ENCODE measurements at regions not wholly inside any gene's neighbourhood (a gene's known extent, or its start where the extent isn't known, plus 50 kb on each side); places are given as distances from the start of the nearest gene placed in this dataset.
"Not testable (repeated sequence)": the region's sequence is repeated elsewhere in the genome, so short reads cannot be mapped to it uniquely, and the experiment has no call there.

GRCh38 chr10:33952692-33953360, 618.4 kb upstream of the NRP1 start:
- no peak for DNase-seq

- DNase-seq = no peak
Measured at GRCh38 chr10:33950206-33950605, 615.7 kb upstream of the NRP1 start.

- DNase-seq = no peak
Measured at GRCh38 chr10:33947544-33947943, 613.1 kb upstream of the NRP1 start.

DNA sequence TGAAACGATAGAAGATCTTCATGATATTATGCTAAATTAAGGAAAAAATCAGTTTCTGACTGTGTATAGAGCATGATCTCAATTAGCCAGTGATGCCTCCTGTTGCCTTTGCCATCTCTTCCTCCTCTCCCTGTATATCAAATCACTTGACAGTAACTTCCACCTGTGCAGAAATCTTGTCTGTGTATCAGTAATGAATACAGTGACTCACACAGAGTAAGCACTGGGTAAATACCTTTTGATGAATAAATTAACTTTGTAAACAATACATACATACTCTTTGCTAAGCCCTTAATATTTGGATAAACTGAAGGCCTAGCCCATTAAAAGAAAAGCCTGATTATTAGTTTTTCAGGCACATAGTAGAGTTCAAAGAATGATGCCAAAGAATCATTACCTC, 610.6 kb upstream of the NRP1 start:
- no peak for DNase-seq

- DNase-seq = no peak
Measured at GRCh38 chr10:33942508-33942907, 608.0 kb upstream of the NRP1 start.

- no peak for DNase-seq
Measured at GRCh38 chr10:33939892-33940291, 605.4 kb upstream of the NRP1 start.

DNA sequence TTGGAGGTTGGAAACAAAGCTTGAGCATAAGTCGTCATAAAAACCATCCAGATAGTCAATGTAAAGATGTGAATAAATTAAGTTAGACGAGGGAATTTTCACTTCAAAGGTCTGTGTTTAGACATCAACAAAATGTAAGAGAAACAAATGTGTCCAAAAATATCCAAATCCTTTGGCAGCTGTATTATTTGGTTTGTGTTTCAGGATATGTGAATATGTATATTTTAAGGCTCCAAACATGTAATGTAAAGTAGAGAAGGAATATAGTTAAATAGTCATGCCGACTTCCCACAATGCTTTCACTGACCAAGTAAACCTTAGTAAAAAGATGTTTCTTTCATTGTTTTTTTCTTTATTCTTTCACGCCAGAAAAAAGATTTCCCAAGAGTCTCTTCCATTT, 604.9 kb upstream of the NRP1 start:
- DNase-seq = no peak

- no peak for DNase-seq
Measured at GRCh38 chr10:33938001-33938400, 603.5 kb upstream of the NRP1 start.

DNA sequence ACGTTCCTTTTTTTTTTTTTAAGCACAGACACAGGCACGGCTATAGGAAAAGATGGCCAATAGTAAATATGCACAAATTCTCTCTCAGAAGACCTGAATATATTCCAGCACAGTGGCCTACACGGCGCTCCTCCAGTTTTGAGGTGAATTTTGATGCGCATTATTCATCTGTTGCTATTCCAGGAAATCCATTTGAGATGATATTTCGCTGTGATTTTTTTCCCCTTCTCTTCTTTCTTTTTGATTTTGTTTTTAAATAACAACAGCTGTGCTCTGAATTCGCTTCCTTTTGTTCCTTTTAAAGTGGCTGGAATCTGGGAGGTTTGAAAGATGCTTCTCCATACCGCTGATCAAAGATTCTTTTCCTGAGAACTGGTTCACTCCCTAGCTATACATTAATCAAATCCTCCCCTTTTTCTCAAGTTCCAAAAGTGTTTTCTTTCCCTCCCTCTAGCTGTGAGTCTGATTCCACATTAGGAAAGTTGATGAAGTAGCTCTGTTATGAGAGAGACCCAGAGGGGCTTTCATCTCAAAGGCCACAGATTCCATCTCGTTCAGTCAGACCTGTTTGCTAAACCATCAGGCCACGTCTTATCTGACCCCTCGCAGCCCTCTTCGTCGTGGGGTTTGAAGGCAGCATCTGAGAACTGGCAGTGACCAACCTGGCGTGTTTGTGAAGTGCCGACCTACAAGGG, 602.7 kb upstream of the NRP1 start:
- no peak for DNase-seq

DNA sequence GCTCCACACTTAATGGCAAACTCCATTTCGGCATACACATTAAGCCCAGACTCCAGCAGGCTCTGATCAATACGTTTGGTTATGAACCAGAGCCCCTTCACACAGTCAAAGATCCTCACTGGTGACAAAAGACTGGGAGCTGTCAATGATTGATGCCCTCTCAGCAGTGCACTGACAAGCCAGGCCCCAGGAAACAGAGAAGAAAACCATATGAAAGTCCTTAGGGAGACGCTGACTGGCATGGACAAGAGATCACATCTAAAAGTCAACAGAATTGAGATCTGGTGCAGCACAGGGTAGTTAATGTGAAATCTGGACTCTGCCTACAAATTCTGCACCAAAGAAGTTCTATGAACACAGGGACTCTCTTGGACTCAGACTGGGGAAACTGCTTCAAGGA, 600.9 kb upstream of the NRP1 start:
- no peak for DNase-seq

DNA sequence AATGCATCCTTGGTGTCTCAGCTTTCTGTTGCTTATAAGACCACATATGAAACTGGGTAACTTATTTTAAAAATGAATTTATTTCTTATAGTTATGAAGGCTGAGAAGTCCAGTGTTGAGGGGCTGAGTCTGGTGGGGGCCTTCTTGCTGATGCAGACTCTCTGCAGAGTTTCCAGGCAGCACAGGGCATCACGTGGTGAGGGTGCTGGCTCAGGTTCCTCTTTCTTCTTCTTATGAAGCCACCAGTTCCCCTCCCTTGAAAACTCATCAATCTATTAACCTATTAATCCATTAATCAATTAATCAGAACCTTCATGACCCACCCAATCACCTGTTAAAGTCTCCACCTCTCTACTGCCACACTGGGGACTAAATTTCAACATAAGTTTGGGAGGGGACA, 595.6 kb upstream of the NRP1 start:
- no peak for DNase-seq

DNA sequence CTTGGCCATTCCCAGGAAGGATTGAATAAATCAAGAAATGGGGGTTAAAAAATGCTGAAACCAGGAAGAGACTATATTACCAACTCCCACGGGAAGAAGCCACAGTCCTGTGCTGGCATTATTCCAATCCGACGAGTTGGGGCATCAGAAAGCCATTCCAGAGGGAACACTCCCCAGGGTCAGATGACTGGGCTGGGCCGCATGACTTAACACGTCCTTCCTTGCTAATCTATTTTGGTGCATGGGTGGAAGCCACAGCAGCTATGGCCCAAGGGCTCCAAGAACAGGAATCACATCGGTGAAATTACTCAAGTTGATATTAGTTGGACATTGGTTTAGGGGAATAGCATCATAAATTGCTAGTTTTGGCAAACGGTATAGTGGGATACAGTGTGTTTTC, 592.9 kb upstream of the NRP1 start:
- DNase-seq = no peak

DNA sequence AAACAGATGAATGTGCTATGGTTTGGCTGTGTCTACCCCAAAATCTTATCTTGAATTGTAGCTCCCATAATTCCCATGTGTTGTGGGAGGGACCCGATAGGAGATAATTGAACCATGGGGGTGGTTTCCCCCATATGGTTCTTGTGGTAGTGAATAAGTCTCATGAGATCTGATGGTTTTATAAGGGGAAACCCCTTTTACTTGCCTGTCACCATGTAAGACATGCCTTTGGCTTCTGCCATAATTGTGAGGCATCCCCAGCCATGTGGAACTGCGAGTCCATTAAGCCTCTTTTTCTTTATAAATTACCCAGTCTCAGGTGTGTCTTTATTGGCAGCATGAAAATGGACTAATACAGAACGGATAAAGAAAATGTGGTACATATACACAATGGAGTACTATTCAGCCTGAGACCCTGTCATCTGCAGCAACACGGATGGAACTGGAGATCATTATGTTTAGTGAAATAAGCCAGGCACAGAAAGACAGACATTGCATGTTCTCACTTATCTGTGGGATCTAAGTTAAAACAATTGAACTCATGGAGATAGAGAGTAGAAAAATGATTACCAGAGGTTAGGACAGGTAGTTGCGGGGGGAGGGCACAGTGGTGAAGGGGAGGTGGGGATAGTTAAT, 587.6 kb upstream of the NRP1 start:
- no peak for DNase-seq

GRCh38 chr10:33920351-33920750, 585.9 kb upstream of the NRP1 start:
- no peak for DNase-seq

- no peak for DNase-seq
Measured at GRCh38 chr10:33919244-33919643, 584.8 kb upstream of the NRP1 start.

GRCh38 chr10:33917069-33917780, 582.8 kb upstream of the NRP1 start:
- no peak for DNase-seq

- no peak for DNase-seq
Measured at GRCh38 chr10:33914746-33915145, 580.3 kb upstream of the NRP1 start.

GRCh38 chr10:33913194-33913593, 578.7 kb upstream of the NRP1 start:
- no peak for DNase-seq

DNA sequence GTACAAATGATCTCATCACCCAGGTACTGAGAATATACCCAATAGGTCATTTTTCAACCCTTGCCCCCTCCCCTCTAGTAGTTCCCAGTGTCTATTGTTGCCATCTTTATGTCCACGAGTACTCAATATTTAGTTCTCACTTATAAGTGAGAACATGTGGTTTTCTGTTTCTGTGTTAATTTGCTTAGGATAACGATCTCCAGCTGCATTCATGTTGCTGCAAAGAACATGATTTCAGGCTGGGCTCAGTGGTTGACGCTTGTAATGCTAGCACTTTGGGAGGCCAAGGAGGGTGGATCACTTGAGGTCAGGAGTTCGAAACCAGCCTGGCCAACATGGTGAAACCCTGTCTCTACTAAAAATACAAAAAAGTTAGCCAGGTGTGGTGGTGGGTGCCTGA, 575.0 kb upstream of the NRP1 start:
- DNase-seq = not testable (repeated sequence)

DNA sequence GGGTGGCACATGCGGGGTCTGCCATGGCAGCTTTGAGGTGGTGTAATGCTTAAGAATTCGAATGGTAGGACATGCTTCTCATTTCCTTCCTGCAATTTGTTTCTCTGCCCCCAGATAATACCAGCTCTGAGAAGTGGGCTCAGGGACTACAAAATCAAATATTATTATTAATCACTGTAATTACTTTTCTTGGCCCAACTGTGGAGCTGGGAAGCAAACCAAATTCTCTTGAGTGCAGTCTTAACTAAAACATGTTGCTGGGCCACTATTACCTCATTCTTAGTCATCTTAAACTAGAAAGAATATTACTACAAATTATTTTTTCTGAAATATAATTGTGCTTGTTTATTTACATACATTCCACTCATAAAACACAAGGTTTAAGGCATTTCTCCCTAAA, 566.7 kb upstream of the NRP1 start:
- DNase-seq = no peak

- no peak for DNase-seq
Measured at GRCh38 chr10:33900596-33900995, 566.1 kb upstream of the NRP1 start.

DNA sequence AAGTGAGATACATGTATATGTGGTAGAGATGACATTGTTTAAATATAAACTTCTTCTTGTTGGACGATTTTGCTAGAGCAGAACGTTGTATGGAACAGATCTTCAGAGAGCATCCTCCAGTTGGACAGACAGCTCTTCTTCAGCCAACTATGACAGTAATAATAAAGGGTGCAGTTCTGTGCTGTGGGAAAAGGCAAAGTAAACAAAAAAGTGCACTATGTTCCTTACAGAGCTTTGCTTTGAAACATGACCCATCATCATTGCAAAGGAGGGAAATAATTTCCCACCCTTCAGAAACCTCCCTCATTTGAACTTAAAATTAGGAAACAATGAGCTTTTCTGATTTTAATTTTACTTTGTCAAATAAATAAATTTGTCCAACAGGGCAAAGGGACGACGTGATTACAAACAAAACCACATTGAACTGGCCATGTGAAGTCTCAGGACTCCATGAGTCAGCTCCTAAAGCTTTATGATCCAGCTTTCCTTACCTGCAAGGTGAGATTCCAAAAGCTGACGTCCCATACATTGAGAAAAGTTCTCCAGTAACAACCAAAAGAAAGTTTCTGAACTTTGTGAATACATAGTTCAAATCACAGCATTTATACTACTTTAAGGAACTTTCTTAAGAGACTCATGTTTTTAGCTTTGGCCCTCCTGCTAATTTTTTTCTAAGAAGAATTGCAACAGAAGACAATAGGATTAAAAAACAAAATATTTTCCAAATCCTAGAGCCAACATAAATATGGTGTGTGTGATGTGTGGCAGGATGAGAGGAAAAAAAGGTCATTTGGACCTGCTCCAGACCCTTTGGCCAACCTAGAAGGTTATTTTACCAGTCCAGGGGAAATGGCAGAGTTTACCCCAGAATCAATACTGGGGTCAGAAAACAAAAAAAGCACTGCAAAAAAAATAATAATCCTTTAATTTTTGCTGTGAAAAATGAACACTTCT, 565.4 kb upstream of the NRP1 start:
- DNase-seq = no peak

Data from NCI-H2029 (cell line).